MM.1S (cell line): ENCODE measurements at regions not wholly inside any gene's neighbourhood (a gene's known extent, or its start where the extent isn't known, plus 50 kb on each side); places are given as distances from the start of the nearest gene placed in this dataset.
"Not testable (repeated sequence)": the region's sequence is repeated elsewhere in the genome, so short reads cannot be mapped to it uniquely, and the experiment has no call there.

Source experiments
- DNase-seq: peaks from one replicate; pipeline ENCODE4 v3.0.0-alpha.2; 2015
- H2AFZ ChIP-seq: fragments of 300-600 bp; sonication (generic); 2 replicates; pipeline ENCODE4 v1.6.0; 2016; ENCODE audit warnings: antibody characterized with exemption, low read length
- H3F3A ChIP-seq: fragments of 300-600 bp; sonication (generic); 2 replicates; pipeline ENCODE4 v1.6.1; 2016; ENCODE audit warnings: mild to moderate bottlenecking, antibody characterized with exemption, low read length, moderate library complexity, mixed read lengths; ENCODE audit not compliant: insufficient read depth
- H3K27ac ChIP-seq: fragments of 300-600 bp; sonication (generic); 2 replicates; pipeline ENCODE4 v1.5.1; 2016; ENCODE audit warnings: mild to moderate bottlenecking, low read length
- H3K27me3 ChIP-seq: fragments of 300-600 bp; sonication (generic); replicated peaks from 2 replicates; pipeline ENCODE4 v1.6.0; 2016; ENCODE audit warnings: low read length; ENCODE audit not compliant: insufficient read depth
- H3K36me3 ChIP-seq: fragments of 300-600 bp; sonication (generic); replicated peaks from 2 replicates; pipeline ENCODE4 v1.6.1; 2016; ENCODE audit warnings: mild to moderate bottlenecking, low read length, mixed read lengths; ENCODE audit not compliant: insufficient read depth
- H3K4me1 ChIP-seq: fragments of 300-600 bp; sonication (generic); 2 replicates; pipeline ENCODE4 v1.6.1; 2016; ENCODE audit warnings: low read length, mixed read lengths
- H3K4me2 ChIP-seq: fragments of 300-600 bp; sonication (generic); 2 replicates; pipeline ENCODE4 v1.6.0; 2016; ENCODE audit warnings: low read depth, low read length
- H3K4me3 ChIP-seq: fragments of 300-600 bp; sonication (generic); 2 replicates; pipeline ENCODE4 v1.5.1; 2016; ENCODE audit warnings: low read length, mixed read lengths
- H3K79me2 ChIP-seq: fragments of 300-600 bp; sonication (generic); 2 replicates; pipeline ENCODE4 v1.6.1; 2016; ENCODE audit warnings: mixed run types, low read length, mixed read lengths
- H3K9ac ChIP-seq: fragments of 300-600 bp; sonication (generic); 2 replicates; pipeline ENCODE4 v1.6.1; 2016; ENCODE audit warnings: low read length, mixed read lengths
- H3K9me2 ChIP-seq: fragments of 300-600 bp; sonication (generic); replicated peaks from 2 replicates; pipeline ENCODE4 v1.6.1; 2016; ENCODE audit warnings: mild to moderate bottlenecking, low read length, mixed read lengths; ENCODE audit not compliant: insufficient read depth
- H3K9me3 ChIP-seq: fragments of 300-600 bp; sonication (generic); replicated peaks from 2 replicates; pipeline ENCODE4 v1.6.1; 2016; ENCODE audit warnings: mild to moderate bottlenecking, low read length, mixed read lengths; ENCODE audit not compliant: insufficient read depth
- H4K20me1 ChIP-seq: fragments of 300-600 bp; sonication (generic); 2 replicates; pipeline ENCODE4 v1.6.1; 2016; ENCODE audit warnings: mild to moderate bottlenecking, low read length, moderate library complexity, mixed read lengths; ENCODE audit not compliant: insufficient read depth
- CTCF ChIP-seq: fragments of 300-600 bp; sonication (generic); IDR thresholded peaks from 2 replicates; pipeline ENCODE4 v1.5.1; 2016; ENCODE audit warnings: antibody characterized with exemption, low read length, mixed read lengths
- EZH2 ChIP-seq: fragments of 300-600 bp; sonication (generic); optimal IDR thresholded peaks from 2 replicates; pipeline ENCODE3; 2017; ENCODE audit warnings: low read depth, mild to moderate bottlenecking, antibody characterized with exemption, low read length, mixed read lengths
- EZH2phosphoT487 ChIP-seq: fragments of 300-600 bp; sonication (generic); IDR thresholded peaks from 2 replicates; pipeline ENCODE4 v1.6.1; 2018; ENCODE audit warnings: antibody characterized with exemption, low read length

GRCh38 chr5:142522983-142523382, 162.9 kb downstream of the FGF1 start:
- Histone ChIP-seq H3K79me2 (no peaks in the 10 kb centered on the region), H3K4me3 (no peak overlapping the region), H3F3A (no peaks in the 10 kb centered on the region), H3K27ac (no peak overlapping the region), H4K20me1 (no peaks in the 10 kb centered on the region), H3K9ac (no peak overlapping the region), H3K9me3 (no peaks in the 10 kb centered on the region), H3K9me2 (no peaks in the 10 kb centered on the region), H3K4me2 (no peak overlapping the region), H3K27me3 (no peaks in the 10 kb centered on the region), H3K4me1 (no peaks in the 10 kb centered on the region), H3K36me3 (no peaks in the 10 kb centered on the region), H2AFZ (no peak overlapping the region)
- no peak for DNase-seq
- no peak for TF ChIP-seq CTCF
- no peak for TF ChIP-seq EZH2
- TF ChIP-seq EZH2phosphoT487: no peak

- no peak overlapping the region for H3K4me3 ChIP-seq
- H3K36me3 ChIP-seq: no peaks in the 10 kb centered on the region
- no peaks in the 10 kb centered on the region for H3K4me1 ChIP-seq
- no peaks in the 10 kb centered on the region for H3K27me3 ChIP-seq
- no peaks in the 10 kb centered on the region for H3K9me2 ChIP-seq
- H3K9me3 ChIP-seq: no peaks in the 10 kb centered on the region
- no peaks in the 10 kb centered on the region for H4K20me1 ChIP-seq
- no peak overlapping the region for H3K4me2 ChIP-seq
- TF ChIP-seq EZH2: no peak
- TF ChIP-seq EZH2phosphoT487: no peak
- no peak for TF ChIP-seq CTCF
- no peak overlapping the region for H3K27ac ChIP-seq
- DNase-seq: no peak
- no peak overlapping the region for H2AFZ ChIP-seq
- H3K9ac ChIP-seq: no peak overlapping the region
- no peaks in the 10 kb centered on the region for H3F3A ChIP-seq
- H3K79me2 ChIP-seq: no peaks in the 10 kb centered on the region
Observed at GRCh38 chr5:142521706-142522105, 164.2 kb downstream of the FGF1 start.

- no peaks in the 10 kb centered on the region for H3K9me2 ChIP-seq
- H3K9me3 ChIP-seq: no peaks in the 10 kb centered on the region
- H3K36me3 ChIP-seq: no peaks in the 10 kb centered on the region
- no peaks in the 10 kb centered on the region for H3K79me2 ChIP-seq
- H4K20me1 ChIP-seq: no peaks in the 10 kb centered on the region
- H3F3A ChIP-seq: no peaks in the 10 kb centered on the region
- H3K4me2 ChIP-seq: no peak overlapping the region
- no peak overlapping the region for H2AFZ ChIP-seq
- no peak overlapping the region for H3K27ac ChIP-seq
- no peak overlapping the region for H3K4me3 ChIP-seq
- H3K9ac ChIP-seq: no peak overlapping the region
- H3K27me3 ChIP-seq: no peaks in the 10 kb centered on the region
- DNase-seq: no peak
- TF ChIP-seq EZH2phosphoT487 (no peak), EZH2 (no peak)
- H3K4me1 ChIP-seq: no peaks in the 10 kb centered on the region
Observed at GRCh38 chr5:142520885-142521284, 165.0 kb downstream of the FGF1 start.

- H4K20me1 ChIP-seq, H3K9me3 ChIP-seq, H2AFZ ChIP-seq, DNase-seq, H3K9ac ChIP-seq, H3K27me3 ChIP-seq, H3K4me2 ChIP-seq, H3K4me3 ChIP-seq, H3F3A ChIP-seq, H3K36me3 ChIP-seq, H3K9me2 ChIP-seq, H3K4me1 ChIP-seq, H3K27ac ChIP-seq, H3K79me2 ChIP-seq: not testable (repeated sequence)
Observed at GRCh38 chr5:142519913-142520312, 166.0 kb downstream of the FGF1 start.
